ENCODE measurements at regions not wholly inside any gene's neighbourhood (a gene's known extent, or its start where the extent isn't known, plus 50 kb on each side); places are given as distances from the start of the nearest gene placed in this dataset.

DNA sequence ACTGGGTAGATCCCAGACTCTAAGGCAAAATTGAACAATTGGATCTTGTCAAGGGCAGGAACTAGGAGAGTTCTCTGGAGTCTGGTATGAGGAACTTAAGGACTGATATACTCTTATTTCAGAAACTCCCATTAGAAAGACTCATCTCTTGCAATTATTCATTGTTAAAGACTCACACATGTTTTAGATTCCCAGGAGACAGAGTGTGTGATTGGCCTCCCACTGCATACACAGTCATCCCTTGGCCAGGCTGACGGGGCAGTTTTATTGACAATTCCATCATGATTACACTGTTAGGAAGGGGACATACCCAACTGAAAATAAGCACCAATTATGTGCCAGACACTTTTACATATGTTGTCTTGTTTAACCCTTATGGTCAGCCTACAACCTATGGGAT lies 347.2 kb downstream of the DMAC1 start:
- TF ChIP-seq CTCF (IDR thresholded peaks at IDR 0.05), result no peak
- no peak for TF ChIP-seq POLR2A (IDR thresholded peaks at IDR 0.05)

All from heart left ventricle (tissue), 13 donors.